LoVo (cell line): ENCODE measurements at regions not wholly inside any gene's neighbourhood (a gene's known extent, or its start where the extent isn't known, plus 50 kb on each side); places are given as distances from the start of the nearest gene placed in this dataset.

ENCODE experiments used
- DNase-seq: peaks from one replicate; pipeline ENCODE4 v3.0.0-alpha.2; 2016; ENCODE audit warnings: low spot score

DNA sequence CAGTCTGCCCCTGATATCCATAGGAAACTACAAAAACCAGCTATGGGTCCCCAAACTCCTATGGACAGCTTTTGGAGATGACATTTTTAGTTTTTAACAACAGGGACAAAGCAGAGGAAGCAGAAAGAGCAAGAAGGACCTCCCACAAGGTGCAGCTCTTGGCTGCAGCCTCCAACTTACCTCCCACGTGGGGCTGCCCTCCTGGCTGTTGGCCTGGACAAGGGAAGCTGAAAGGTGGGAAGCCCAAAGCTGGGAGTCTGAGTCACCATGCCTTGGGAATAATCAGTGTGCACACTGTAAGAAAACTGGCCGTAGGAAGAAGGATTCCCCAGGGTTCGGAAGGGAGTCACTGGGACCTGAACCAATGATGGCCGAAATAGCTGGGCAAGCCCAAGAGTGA lies 51.8 kb upstream of the PAX1 start:
- DNase-seq = no peak

DNA sequence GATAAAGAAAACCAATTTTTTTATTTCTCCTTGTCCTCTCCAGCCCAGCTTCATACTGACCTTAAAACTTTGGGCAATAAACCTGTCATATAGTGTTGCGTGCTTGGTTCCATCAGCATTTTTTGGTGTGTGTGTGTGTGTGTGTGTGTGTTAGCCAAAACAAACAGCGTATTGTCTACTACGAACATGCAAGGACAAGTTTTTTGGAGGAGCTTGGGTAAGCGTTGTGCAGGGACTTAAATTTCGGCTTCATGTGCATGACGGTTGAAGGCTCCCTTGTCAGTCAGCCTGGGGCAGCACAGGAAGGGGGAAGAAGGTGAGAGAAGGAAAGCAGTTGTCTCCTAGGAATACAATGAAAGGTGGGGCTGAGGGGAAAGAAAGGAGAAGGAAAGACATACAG lies 62.0 kb upstream of the PAX1 start:
- DNase-seq = no peak

DNA sequence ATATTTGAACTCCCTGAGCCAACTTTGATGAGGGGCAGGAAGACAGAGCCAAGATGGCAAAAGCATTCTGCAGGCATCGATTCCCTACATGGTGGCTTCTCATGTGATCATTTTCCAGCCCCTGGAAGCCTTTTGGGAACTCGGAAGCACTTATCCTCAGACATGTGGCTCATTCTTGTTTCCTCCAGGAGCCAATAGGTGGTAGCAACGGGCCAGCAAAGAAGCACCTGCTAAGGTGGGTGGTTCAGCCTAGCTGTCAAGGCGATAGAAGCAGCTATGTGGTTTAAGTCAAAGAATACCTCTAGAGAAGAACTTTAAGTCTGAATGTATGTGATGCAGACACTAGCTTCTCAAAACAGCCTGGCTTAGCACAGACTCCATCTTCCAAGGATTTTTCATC lies 64.9 kb upstream of the PAX1 start:
- DNase-seq = peak; percentile 9

DNA sequence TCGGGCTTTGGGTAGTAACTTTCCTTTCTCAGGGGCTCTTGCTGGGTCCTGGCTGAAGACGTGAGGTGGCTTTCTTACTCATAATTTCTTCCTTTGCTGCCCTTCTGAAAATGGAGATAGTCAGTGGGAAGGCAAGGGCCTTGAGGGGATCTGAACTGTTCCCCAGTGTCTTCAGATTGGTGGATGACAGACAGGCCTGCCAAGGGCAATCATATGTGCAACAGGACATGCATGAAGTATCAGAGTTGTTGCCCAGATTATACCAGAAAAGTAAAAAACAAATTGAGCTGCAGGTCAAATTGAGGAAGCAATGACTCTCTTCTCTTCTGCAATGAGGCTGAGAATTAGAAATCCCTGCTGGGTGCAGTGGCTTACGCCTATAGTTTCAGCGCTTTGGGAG lies 71.6 kb upstream of the PAX1 start:
- no peak for DNase-seq

DNA sequence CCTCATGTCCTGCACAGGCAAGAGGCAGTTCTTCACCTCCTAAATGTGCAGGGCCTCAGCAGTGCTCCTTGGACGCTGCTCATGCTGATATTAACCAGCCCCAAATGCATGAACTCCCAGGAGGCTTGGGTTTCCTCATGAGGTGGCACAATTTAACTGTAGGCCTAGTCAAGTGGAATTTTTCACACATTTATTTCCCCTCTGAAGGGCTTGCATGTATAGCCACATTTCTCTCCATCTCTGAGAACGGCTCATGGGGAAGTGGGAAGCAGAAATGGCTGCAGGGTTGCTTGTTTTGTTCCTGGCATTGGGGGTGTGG lies 72.8 kb upstream of the PAX1 start:
- no peak for DNase-seq

DNA sequence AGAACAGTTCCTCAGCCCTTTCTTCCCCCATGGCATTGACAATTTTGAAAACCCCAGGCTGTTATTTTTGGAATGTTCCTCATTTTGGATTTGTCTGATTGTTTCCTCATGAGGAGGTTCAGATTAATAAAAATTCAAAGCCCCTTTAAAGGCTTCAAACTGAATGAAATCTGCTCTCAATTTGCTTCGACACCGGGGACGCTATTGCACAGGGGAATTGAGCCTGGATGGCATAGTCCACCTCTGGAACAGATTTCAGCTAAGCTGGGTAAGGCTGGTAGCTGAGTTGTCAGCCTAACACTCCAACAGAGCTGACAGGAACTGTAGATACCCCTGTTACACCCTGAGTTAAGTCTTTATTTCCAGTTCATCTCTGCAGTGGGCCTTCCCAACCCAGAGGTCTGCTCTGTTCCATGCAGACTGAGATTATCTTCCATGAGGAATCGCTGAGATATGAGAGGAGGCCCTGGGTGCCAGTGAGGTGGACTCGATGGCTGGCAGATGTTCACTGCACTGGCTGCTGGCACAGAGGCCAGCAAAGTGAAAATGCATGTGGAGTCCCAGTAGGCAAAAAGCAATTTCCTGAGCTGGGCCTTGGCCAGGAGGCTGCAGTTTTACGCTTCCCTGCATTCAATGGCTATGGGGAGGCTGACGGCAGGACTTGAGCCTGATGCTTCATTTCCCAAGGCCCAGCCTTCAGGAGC lies 73.3 kb upstream of the PAX1 start:
- no peak for DNase-seq

DNA sequence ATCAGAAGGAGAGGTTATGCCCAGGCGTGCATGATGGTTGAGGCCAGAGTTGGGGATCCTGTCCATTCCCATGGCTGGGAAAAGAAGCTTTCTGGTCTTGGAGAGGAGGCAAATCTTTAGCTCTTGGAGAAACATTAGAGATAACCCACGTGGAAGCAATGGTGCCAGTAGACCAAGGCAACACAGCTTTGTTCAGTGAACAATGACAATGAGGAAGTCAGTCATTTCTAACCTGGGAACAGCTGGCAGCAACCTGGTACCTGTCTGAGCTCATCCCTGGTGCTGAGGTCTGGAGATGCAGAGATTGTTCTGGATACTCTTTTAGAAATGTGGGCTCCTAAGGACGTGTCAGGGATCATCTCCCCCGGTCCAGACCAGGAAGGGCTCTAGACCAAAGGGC lies 76.7 kb upstream of the PAX1 start:
- DNase-seq = no peak

DNA sequence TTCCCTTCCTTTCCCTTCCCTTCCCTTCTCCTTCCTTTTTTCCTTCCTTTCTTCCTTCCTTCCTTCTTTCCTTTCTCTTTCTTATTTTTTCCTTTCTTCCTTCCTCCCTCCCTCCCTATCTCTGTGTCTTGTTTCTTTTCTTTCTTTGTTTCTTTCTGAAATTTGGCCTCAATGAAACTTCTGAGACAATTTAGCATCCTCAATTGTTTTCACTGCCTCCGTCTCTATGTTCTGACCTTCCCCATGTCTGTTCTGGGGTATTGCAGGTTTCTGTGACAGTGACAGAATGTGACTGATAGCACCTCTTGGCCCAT lies 81.7 kb upstream of the PAX1 start:
- no peak for DNase-seq

DNA sequence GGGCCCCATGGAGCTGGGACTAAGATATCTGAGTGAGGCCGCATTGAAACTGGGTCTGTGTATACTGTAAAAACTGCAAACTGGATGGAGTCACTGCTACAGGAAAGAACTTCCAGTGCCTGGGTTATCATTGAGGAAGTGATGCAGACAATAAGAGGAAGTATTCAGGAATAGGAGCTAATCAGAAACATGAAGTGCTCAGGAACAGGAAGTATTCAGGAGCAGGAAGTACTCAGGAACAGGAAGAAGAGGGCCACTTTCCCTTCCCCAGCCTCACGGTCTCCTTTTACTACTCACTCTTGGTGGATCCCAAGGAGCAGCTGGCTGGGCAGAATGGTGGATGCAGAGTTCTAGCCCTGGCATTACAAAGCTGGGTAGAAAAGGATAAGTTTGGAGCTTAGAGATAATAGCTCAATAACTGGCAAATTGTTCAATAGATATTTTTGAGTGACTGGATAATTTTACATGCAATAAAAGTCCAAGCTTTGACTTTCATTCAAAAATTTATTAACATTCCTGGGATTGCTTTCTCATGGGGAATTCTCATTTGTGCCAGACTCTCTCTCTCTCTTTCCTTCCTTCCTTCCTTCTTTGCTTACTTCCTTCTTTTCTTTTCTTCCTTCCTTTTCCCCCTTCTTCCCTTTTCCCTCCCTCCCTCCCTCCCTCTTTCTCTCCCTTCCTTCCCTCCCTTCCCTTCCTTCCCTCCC lies 82.2 kb upstream of the PAX1 start:
- DNase-seq = no peak

DNA sequence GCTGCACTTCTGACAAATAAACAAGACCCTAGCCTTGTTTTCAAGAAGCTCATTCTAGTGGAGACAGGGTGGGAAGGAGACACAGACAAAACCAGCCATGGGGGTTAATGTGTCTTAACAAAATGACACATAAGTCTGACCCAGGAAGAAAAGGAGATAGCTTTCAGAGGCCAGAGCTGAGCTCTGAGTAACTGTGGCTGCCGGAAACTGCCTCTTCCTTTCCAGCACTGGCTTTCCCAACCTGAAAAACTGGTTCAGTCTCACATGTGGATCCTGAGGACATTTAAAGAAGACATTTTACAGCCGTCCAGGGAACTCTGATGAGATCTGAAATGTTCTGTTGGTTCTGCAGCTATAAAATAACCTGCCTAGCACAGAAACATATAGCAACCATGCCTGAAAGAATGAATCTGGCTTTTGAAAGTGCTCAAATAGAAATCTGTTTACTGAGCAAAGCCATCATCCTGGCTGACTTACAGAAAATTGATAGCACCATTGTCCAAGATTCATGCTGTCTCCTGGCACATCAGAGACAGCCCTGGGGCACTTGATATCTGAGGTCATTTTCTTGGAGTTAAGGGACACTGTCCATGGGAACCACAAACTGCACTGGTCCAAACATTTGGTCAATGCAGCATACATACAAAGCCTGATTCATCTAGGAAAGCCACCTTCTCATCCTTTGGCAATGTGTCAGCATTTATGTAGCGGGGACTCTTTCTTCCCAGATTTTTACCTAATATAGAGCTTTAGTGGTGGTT lies 83.2 kb upstream of the PAX1 start:
- DNase-seq = no peak

DNA sequence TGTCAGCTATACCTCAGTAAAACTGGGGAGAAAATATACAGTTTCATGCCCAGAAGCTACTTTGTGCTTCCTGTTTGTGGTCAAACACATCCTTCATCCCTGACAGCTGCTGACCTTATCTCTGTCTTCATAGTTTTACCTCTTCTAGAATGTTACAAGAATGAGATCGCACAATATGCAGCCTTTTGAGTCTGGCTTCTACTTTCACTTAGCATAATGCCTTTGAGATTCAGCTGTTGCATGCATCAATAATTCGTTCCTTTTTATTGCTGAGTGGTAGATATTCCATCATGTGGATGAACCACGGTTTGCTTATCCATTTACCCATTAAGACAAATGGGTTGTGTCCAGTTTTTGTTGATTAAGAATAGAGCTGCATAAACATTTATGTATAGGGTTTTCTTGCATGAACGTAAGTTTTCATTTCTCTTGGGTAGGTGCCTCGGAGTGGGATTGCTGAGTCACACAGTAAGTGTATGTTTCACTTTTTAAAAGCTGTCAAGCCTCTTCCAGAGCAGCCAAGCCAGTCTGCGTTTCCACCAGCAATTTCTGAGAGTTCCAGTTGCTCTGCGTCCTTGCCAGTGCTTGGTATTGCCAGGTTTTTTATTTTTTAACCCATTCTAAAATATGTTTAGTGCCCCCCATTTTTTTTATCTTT lies 86.6 kb upstream of the PAX1 start:
- no peak for DNase-seq

DNA sequence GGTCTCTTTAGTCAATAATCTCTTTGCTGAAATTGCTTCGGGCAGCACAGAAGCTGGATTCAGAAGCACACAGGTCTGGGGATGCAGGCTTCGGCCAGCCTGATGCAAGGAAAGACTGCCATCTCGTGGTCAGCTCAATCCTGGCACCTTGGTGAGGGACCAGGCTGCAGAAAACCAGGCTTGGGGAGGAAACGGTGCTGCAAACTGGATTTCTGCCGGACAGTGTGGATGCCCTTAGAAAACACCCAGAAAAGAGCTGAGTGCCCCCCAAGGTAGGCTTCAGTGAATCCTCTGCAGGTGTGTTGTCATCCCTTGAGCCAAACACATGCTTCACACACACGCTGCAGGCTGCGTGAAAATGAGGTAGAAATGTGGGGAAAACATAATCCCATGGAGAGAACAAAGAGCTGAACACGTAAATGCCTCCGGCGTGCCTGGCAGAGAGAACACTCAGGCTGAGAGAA lies 89.8 kb upstream of the PAX1 start:
- DNase-seq = peak; percentile 54

DNA sequence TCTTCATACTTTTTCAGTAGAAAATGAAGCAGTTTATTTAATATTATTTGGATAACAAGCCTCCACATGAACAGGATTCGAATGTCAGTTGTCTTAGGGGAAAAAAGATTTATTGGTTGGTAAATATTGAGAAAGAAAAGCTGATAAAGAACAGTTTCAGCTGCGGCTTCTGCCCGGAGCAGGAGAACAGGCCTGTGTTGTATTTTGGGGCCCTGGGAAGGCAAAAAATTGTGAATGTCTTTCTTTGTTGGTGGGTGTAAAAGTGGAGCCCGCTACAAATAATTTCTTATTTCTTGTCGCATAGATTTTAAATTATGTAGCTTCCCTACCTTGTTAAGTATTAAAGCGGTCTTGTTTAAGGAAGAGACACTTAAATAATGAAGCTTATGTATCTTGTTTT lies 90.5 kb upstream of the PAX1 start:
- no peak for DNase-seq

DNA sequence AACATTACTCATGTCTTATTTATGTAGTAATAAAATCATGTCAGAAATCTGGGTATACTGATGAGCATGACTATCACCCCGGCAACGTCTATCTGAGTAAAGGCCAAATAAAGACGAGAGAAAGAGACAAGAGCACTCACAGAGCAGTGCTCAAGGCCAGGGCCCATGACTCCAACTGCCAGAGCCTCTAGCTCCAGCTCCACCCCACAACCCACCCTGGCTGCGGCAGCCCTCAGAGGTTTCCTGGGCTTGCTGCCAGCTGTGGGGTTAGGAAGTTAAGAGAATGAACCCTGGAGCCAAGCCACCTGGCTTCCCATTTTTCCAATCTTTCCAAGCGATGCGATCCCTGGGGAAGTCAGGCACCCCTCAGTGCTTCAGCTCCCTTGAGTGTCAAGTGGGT lies 92.0 kb upstream of the PAX1 start:
- DNase-seq = peak; percentile 38

DNA sequence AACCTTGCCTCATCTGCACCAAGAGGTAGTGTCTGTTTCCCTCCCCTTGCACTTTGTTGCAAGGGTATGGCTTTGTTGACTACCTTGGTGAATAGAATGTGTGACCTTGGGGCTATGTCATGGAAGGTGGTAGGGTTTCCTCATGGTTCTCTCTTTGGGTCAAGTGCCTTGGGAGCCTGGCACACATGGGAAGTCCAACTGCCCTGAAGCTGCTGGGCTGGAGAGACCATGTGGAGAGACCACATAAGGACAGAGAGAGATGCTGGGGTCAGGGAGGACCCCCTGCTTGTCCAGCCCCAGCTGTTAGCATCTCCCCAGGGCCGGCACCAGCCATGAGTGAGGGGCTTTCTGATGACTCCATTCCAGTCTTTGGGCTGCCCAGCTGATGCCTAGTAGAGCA lies 95.5 kb upstream of the PAX1 start:
- no peak for DNase-seq

DNA sequence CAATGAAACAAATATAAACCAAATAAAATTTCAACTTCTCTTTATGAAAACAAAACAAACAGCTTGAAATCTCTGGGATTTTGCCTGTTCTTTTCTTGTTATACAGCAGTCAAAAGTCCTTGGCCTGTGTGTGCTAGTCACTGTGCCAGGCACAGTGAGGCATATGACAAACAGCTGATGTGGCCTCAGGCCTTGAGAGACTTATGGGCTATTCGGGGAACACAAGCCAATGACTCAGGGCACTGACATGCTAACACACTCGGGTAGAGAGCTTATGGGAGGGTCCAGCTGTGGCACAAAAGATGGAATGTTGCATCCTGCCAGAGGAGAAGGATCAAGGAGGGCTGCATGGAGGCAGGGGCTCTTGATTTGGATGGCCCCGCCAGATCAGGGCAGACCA lies 95.4 kb upstream of the NKX2-2 start:
- peak; percentile 7 for DNase-seq

DNA sequence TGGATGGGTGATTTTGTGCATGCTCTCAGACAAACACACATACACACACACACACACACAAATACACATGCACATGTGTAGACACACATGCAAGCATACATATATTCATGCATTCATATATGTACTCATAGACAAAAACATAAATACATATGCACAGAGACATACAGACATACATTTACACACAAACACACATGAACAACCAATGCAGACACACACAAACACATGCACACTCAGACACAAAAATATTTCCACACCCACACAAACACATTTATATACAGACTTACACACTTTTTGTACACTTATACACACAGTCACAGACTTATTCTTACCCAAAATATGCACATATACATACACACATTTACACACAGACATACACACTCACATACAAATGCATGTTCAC lies 94.9 kb upstream of the NKX2-2 start:
- no peak for DNase-seq

DNA sequence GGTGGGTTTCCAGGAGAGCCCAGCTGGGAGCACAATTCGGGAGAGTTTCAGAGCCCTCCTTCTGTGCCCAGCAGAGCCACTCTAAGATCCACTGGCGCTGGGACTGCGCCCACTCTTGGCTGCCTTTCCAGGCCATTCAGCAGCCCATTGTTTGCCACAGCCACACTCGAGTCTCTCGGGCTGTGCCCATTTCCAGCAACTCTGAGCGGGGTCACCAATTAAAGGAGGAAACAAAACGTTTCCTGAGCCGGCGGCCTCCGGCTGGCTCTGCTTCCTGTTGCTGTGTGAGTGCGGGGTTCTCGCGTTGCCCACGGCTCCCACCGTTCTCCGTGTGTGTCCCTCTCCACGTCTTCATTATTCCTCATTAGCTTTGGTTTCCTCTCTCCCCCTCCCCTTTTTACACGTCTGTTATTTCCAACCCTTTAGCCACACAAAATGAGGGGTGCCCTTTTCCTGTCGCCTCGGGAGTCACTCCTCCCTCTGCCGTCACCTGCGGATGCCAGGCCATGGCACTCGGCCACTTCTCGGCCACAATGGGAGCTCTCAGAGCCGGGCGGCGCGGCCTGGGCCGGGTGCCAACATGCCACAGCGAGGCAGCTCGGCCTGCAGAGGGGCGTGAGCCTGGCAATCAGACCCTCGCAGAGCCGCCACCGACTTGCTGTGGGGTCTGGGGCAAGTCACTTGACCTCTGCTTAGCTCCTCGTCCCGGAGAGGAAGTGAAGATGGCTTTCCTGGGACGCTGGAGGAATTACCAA lies 94.3 kb upstream of the NKX2-2 start:
- DNase-seq = no peak

DNA sequence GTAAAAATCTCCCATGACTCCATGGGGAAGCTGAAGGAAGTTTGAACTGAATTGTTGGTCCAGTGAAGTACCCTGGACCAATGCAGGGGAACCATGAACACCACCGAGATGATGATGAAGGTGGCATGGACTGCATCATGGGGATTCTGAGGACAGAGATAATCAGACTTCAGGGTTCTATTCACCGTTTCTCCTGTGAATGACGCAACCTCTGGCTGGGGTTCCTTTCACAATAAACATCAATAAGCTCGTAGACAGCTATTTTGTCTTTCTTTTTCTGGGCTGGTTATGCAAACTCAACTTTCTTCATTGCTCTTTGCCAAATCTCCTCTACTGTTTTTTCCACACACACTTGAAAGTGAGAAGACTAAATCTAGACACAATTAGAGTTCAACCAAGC lies 87.9 kb upstream of the NKX2-2 start:
- no peak for DNase-seq

DNA sequence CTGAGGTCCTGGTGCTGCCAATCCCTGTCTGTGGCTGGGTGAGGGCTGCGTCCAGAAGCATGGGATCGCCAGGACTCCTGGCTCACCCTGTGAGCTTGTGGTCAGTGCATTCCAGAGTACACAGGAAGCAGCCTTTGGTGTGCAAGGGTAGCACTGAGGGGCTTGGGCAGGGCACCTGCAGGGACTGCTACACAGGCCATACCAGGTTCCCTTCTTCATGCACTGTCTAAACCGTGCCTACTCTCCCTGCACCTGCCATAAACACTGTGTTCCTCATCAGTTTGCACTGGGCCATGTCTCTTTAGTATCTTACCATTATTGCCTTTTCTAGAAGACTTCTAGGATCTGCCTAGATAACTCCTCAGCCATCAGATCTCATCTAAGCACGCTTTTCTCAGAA lies 72.8 kb upstream of the NKX2-2 start:
- DNase-seq = no peak

DNA sequence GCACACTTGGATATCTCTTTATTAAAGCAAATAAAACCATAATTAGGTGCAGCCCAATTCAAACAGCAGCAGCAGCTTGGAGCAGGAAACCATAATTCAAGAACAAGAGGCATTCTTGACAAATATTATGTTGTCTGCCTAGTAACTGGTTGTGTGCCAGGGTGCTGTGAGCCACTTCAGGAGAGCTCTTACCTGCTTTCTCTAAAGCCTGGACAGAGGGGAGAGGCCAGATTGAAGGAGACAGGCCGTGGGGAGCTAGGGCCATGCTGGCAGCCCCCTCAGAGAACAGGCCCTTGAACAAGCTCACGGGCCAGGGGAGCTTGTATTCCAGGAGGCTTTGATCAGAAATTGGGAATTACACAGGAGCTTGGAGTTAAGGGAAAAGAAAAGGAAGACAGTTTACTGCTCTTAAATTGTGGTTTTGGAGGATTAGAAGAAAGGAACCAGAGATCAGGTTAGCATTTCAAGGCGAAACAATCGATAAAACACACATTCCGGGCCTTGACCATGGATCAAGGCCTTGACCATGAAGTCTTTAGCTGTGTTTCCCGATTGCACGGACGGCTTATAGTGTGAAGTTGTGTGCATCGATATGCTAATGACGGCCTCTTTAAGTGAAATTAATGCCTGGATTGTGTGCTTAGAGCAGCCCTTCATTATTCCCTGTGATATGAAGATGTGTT lies 69.8 kb upstream of the NKX2-2 start:
- DNase-seq = no peak

DNA sequence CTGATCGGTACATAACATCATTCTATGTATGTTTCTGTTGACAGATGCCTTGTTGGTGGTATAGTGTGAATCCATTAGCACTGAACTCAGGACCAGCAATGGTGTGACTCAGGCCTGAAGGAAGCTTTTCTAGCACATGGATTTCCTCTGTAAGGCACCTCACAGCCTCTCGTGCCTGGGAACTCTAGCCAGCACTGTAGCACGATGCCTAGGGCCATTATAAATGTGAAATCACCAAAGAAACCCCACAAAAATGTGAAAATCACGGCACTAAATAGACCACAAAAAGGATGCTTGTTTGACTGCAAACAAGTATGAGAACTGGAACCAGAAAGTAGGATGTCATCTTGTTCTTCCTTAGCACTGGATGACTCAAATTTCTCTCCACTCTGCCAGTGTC lies 63.7 kb upstream of the NKX2-2 start:
- DNase-seq = no peak
